ENCODE measurements at regions not wholly inside any gene's neighbourhood (a gene's known extent, or its start where the extent isn't known, plus 50 kb on each side); places are given as distances from the start of the nearest gene placed in this dataset.
"Not testable (repeated sequence)": the region's sequence is repeated elsewhere in the genome, so short reads cannot be mapped to it uniquely, and the experiment has no call there.

GRCh38 chr2:10195278-10196109 is 73.0 kb downstream of the RRM2 start:
- H3K27me3 Mint-ChIP-seq = no peaks in the 10 kb centered on the region
- DNase-seq (no peak), ATAC-seq (no peak)
- intact Hi-C loops (cut with micrococcal nuclease) = no loop called here
- H3K27ac Mint-ChIP-seq = no peak overlapping the region
- CTCF ChIA-PET = no interaction called here
- POLR2A ChIA-PET = interaction anchor here (1.5 kb wide), 1 partner anchor 11 kb away, joined by 3 read pairs; no protein-coding TSS in a partner anchor
- no peak overlapping the region for H3K4me3 Mint-ChIP-seq
- H3K4me1 Mint-ChIP-seq (ENCODE audit: low read depth) = peaks cover 1% of the 10 kb centered on the region
- peaks cover 7% of the 10 kb centered on the region for H3K36me3 Mint-ChIP-seq (ENCODE audit: low read depth)
- no peak for TF ChIP-seq CTCF (IDR thresholded peaks at IDR 0.05)
- no peaks in the 10 kb centered on the region for H3K9me3 Mint-ChIP-seq

GRCh38 chr2:10196110-10196892 is 73.8 kb downstream of the RRM2 start:
- POLR2A ChIA-PET = interaction anchor here (1.5 kb wide), 1 partner anchor 10 kb away, joined by 3 read pairs; no protein-coding TSS in a partner anchor

GRCh38 chr2:10196948-10197696 is 74.6 kb downstream of the RRM2 start:
- no peak for TF ChIP-seq CTCF (IDR thresholded peaks at IDR 0.05)
- Mint-ChIP-seq H3K4me3 (no peak overlapping the region), H3K27ac (no peak overlapping the region), H3K27me3 (no peaks in the 10 kb centered on the region), H3K4me1 (ENCODE audit: low read depth) (no peaks in the 10 kb centered on the region), H3K36me3 (ENCODE audit: low read depth) (peaks cover 7% of the 10 kb centered on the region), H3K9me3 (no peaks in the 10 kb centered on the region)
- ChIA-PET POLR2A (interaction anchor here (1.5 kb wide), 1 partner anchor 9 kb away, joined by 3 read pairs; no protein-coding TSS in a partner anchor), CTCF (no interaction called here)
- DNase-seq (no peak), ATAC-seq (no peak)
- intact Hi-C loops (cut with micrococcal nuclease) = no loop called here

More at GRCh38 chr2:10196110-10196892, 73.8 kb downstream of the RRM2 start:
- ATAC-seq (no peak), DNase-seq (no peak)
- CTCF ChIA-PET = no interaction called here
- Mint-ChIP-seq H3K9me3 (no peaks in the 10 kb centered on the region), H3K4me3 (no peak overlapping the region), H3K4me1 (ENCODE audit: low read depth) (no peaks in the 10 kb centered on the region), H3K36me3 (ENCODE audit: low read depth) (peaks cover 7% of the 10 kb centered on the region), H3K27me3 (no peaks in the 10 kb centered on the region), H3K27ac (no peak overlapping the region)
- intact Hi-C loops (cut with micrococcal nuclease) = no loop called here
- TF ChIP-seq CTCF (IDR thresholded peaks at IDR 0.05) = no peak

- Mint-ChIP-seq H3K4me1 (ENCODE audit: low read depth) (no peaks in the 10 kb centered on the region), H3K4me3 (no peak overlapping the region), H3K27me3 (no peaks in the 10 kb centered on the region), H3K9me3 (no peaks in the 10 kb centered on the region), H3K36me3 (ENCODE audit: low read depth) (peaks cover 7% of the 10 kb centered on the region), H3K27ac (no peak overlapping the region)
- no peak for TF ChIP-seq CTCF (IDR thresholded peaks at IDR 0.05)
- intact Hi-C loops (cut with micrococcal nuclease) = no loop called here
- ChIA-PET POLR2A (no interaction called here), CTCF (no interaction called here)
- DNase-seq (no peak), ATAC-seq (no peak)
These were observed 75.1 kb downstream of the RRM2 start for GRCh38 chr2:10197697-10198076.

- CTCF ChIA-PET = not testable (repeated sequence)
These were observed 75.9 kb downstream of the RRM2 start for GRCh38 chr2:10198482-10198881.

More at GRCh38 chr2:10198482-10198881, 75.9 kb downstream of the RRM2 start:
- intact Hi-C loops (cut with micrococcal nuclease); ATAC-seq; DNase-seq; H3K27ac Mint-ChIP-seq; H3K36me3 Mint-ChIP-seq (ENCODE audit: low read depth); H3K4me3 Mint-ChIP-seq; H3K27me3 Mint-ChIP-seq; H3K9me3 Mint-ChIP-seq; H3K4me1 Mint-ChIP-seq (ENCODE audit: low read depth); POLR2A ChIA-PET: not testable (repeated sequence)
